Ovary (tissue), 7 donors: ENCODE measurements at regions not wholly inside any gene's neighbourhood (a gene's known extent, or its start where the extent isn't known, plus 50 kb on each side); places are given as distances from the start of the nearest gene placed in this dataset.

Experiments
- DNase-seq, 5 donors: peaks; one replicate each; pipeline ENCODE4 v3.0.0-alpha.2; 2019 to 2020
- H3K27ac ChIP-seq, 2 donors: fragments of 200-600 bp; one replicate each; pipeline versions ENCODE4 v1.5.1 to v1.8.0; 2019 to 2022
- H3K27me3 ChIP-seq: fragments of 200-600 bp; one replicate; pipeline ENCODE4 v1.8.0; 2022
- H3K36me3 ChIP-seq: fragments of 200-600 bp; sonication (generic); one replicate; pipeline ENCODE4 v1.5.1; 2019
- H3K4me1 ChIP-seq: one replicate; pipeline ENCODE4 v1.8.1; 2013; ENCODE audit warnings: mild to moderate bottlenecking, moderate library complexity; ENCODE audit not compliant: insufficient read depth
- H3K4me3 ChIP-seq: fragments of 200-600 bp; sonication (generic); one replicate; pipeline ENCODE4 v1.5.1; 2017
- H3K9me3 ChIP-seq, 2 donors: fragments of 200-600 bp in 1 of 2; sonication (generic) in 1 of 2; one replicate each; pipeline versions ENCODE4 v1.5.1 to v1.8.1; 2013 to 2019; ENCODE audit warnings: mild to moderate bottlenecking in 1 of 2, moderate library complexity in 1 of 2
- CTCF ChIP-seq, 3 donors: fragments of 450-650 bp in 2 of 3; fragments of 200-600 bp in 1 of 3; IDR thresholded peaks; one replicate each; pipeline versions ENCODE4 v1.5.1 to v1.8.0; 2016 to 2022; ENCODE audit warnings: antibody characterized with exemption in 3 of 3, mild to moderate bottlenecking in 1 of 3
- EP300 ChIP-seq: sonication (generic); formaldehyde crosslinking; IDR thresholded peaks from one replicate; pipeline ENCODE4 v1.6.1; 2017; ENCODE audit warnings: antibody characterized with exemption
- POLR2A ChIP-seq: fragments of 450-650 bp; IDR thresholded peaks from one replicate; pipeline ENCODE4 v1.6.1; 2017; ENCODE audit warnings: antibody characterized with exemption, mild to moderate bottlenecking, moderate library complexity
- WGBS, 3 donors: extraction: QIAGEN DNeasy Blood & Tissue Kit in 1 of 3; methylation state at CpG; one replicate each; pipeline versions ENCODE4 v1.1.5 to v1.1.7; 2013 to 2017; 5-methylcytosine and 5-hydroxymethylcytosine counted together
- intact Hi-C, 4 donors: fragments of 100-400 bp; cut with DNase I; formaldehyde crosslinking; loops; one replicate each; pipeline versions ENCODE4 v1.11.0 to v1.15.1; 2022 to 2023
- donor health status: DM: no; HTN: no; CAD: no; lungs with moderate emphysema.
- donor health status: DM: no; HTN: no; CAD: no.
- donor health status: Bipolar disorder and iron deficiency.
- donor health status: DM: no; HTN: no; CAD: no.
- donor health status: DM: yes; HTN: yes; CAD: no.

- Histone ChIP-seq H3K4me3 (no peak overlapping the region), H3K9me3 (no peaks in the 10 kb centered on the region), H3K36me3 (no peaks in the 10 kb centered on the region), H3K27me3 (no peaks in the 10 kb centered on the region), H3K27ac (no peak overlapping the region), H3K4me1 (no peaks in the 10 kb centered on the region)
- intact Hi-C loops: no loop called here
- WGBS, 3 donors: 71 to 77% (median 74%) methylated on average over 3 of the region's 3 CpGs
- DNase-seq: no peak
- no peak for TF ChIP-seq CTCF (IDR thresholded peaks at IDR 0.05)
- TF ChIP-seq POLR2A: no peak
These were observed 261.2 kb upstream of the DNAJC19 start for GRCh38 chr3:181250714-181251113.

GRCh38 chr3:181239441-181239840, 249.9 kb upstream of the DNAJC19 start:
- H3K27me3 ChIP-seq: no peaks in the 10 kb centered on the region
- intact Hi-C loops: no loop called here
- WGBS, 3 donors: 26 to 32% (median 28%) methylated on average over 2 of the region's 2 CpGs
- H3K4me1 ChIP-seq: no peaks in the 10 kb centered on the region
- DNase-seq: no peak
- TF ChIP-seq POLR2A (no peak), CTCF (IDR thresholded peaks at IDR 0.05) (no peak), EP300 (no peak)
- H3K4me3 ChIP-seq: no peak overlapping the region
- H3K9me3 ChIP-seq: no peaks in the 10 kb centered on the region
- no peaks in the 10 kb centered on the region for H3K36me3 ChIP-seq
- H3K27ac ChIP-seq: no peak overlapping the region

- no peaks in the 10 kb centered on the region for H3K4me1 ChIP-seq
- TF ChIP-seq CTCF (IDR thresholded peaks at IDR 0.05): no peak
- no peaks in the 10 kb centered on the region for H3K27me3 ChIP-seq
- H3K27ac ChIP-seq: no peak overlapping the region
- H3K9me3 ChIP-seq: no peaks in the 10 kb centered on the region
- 73 to 85% (median 78%) methylated on average over 5 of the region's 5 CpGs for WGBS, 3 donors
- DNase-seq: no peak
- intact Hi-C loops: no loop called here
- no peaks in the 10 kb centered on the region for H3K36me3 ChIP-seq
- no peak overlapping the region for H3K4me3 ChIP-seq
These were observed 240.7 kb upstream of the DNAJC19 start for GRCh38 chr3:181230258-181230657.

- TF ChIP-seq EP300: no peak
- TF ChIP-seq CTCF (IDR thresholded peaks at IDR 0.05): no peak
- TF ChIP-seq POLR2A: no peak
- intact Hi-C loops: no loop called here
- DNase-seq: no peak
- Histone ChIP-seq H3K4me1 (no peaks in the 10 kb centered on the region), H3K36me3 (no peaks in the 10 kb centered on the region), H3K27me3 (no peaks in the 10 kb centered on the region), H3K27ac (no peak overlapping the region), H3K9me3 (no peaks in the 10 kb centered on the region), H3K4me3 (no peak overlapping the region)
- 62 to 72% (median 70%) methylated on average over 2 of the region's 2 CpGs for WGBS, 3 donors
These were observed 223.8 kb upstream of the DNAJC19 start for GRCh38 chr3:181213347-181213746.

GRCh38 chr3:181212271-181212670, 222.7 kb upstream of the DNAJC19 start:
- WGBS, 3 donors: 84 to 93% (median 87%) methylated on average over 1 of the region's 1 CpG
- no peak for DNase-seq
- no peaks in the 10 kb centered on the region for H3K36me3 ChIP-seq
- H3K4me1 ChIP-seq: no peaks in the 10 kb centered on the region
- TF ChIP-seq CTCF (IDR thresholded peaks at IDR 0.05): no peak
- no peak for TF ChIP-seq POLR2A
- TF ChIP-seq EP300: no peak
- no peak overlapping the region for H3K4me3 ChIP-seq
- H3K27ac ChIP-seq: no peak overlapping the region
- no peaks in the 10 kb centered on the region for H3K9me3 ChIP-seq
- no peaks in the 10 kb centered on the region for H3K27me3 ChIP-seq
- intact Hi-C loops: no loop called here
